ENCODE measurements at regions not wholly inside any gene's neighbourhood (a gene's known extent, or its start where the extent isn't known, plus 50 kb on each side); places are given as distances from the start of the nearest gene placed in this dataset.

GRCh38 chr3:72657666-72658065 is 190.6 kb downstream of the SHQ1 start:
- Histone ChIP-seq H3K27me3 (ENCODE audit: insufficient read depth) (no peaks in the 10 kb centered on the region; the same call in 1 of the 2 replicates), H3K27ac (ENCODE audit: low read depth in 2 of 2, low read length in 1 of 2) (no peak overlapping the region), H3K9me3 (no peaks in the 10 kb centered on the region), H3K9ac (no peak overlapping the region), H3K4me2 (no peak overlapping the region), H3K79me2 (ENCODE audit: insufficient read depth) (no peaks in the 10 kb centered on the region), H3K9me2 (no peaks in the 10 kb centered on the region), H4K20me1 (ENCODE audit: insufficient read depth) (no peaks in the 10 kb centered on the region), H3F3A (replicated peaks; ENCODE audit: insufficient read depth) (no peaks in the 10 kb centered on the region), H2AFZ (ENCODE audit: low read depth) (no peak overlapping the region), H3K36me3 (replicated peaks in 1 of 2; ENCODE audit: control insufficient read depth in 1 of 2, insufficient read depth in 2 of 2, low read length in 1 of 2) (no peaks in the 10 kb centered on the region), H3K4me3 (ENCODE audit: low read depth in 2 of 2, low read length in 1 of 2) (no peak overlapping the region), H3K4me1 (ENCODE audit: control insufficient read depth in 1 of 2, insufficient read depth in 2 of 2, low read depth in 1 of 2, low read length in 1 of 2) (peaks cover 0 to 27% of the 10 kb centered on the region in 2 experiments; a peak in 2 of 4 replicates)
- ChIA-PET POLR2A (no interaction called here), CTCF (no interaction called here)
- WGBS (ENCODE audit: low lambda C conversion rate): 77% methylated on average over 2 of the region's 4 CpGs
- TF ChIP-seq JUND (IDR thresholded peaks at IDR 0.05) (no peak), PBX3 (IDR thresholded peaks at IDR 0.05) (no peak), MAX (IDR thresholded peaks at IDR 0.05; ENCODE audit: low read depth) (no peak), FOXM1 (IDR thresholded peaks at IDR 0.05; ENCODE audit: low read depth) (no peak), FOXJ3 (CRISPR knock-in tag; IDR thresholded peaks at IDR 0.05) (no peak), POLR2AphosphoS5 (IDR thresholded peaks at IDR 0.05; ENCODE audit: low read depth, low read length) (no peak)
- TF ChIP-seq, protein P1, sequence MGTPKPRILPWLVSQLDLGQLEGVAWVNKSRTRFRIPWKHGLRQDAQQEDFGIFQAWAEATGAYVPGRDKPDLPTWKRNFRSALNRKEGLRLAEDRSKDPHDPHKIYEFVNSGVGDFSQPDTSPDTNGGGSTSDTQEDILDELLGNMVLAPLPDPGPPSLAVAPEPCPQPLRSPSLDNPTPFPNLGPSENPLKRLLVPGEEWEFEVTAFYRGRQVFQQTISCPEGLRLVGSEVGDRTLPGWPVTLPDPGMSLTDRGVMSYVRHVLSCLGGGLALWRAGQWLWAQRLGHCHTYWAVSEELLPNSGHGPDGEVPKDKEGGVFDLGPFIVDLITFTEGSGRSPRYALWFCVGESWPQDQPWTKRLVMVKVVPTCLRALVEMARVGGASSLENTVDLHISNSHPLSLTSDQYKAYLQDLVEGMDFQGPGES (IDR thresholded peaks at IDR 0.05; ENCODE audit: low read depth, low read length): no peak
- no peak for DNase-seq

DNA sequence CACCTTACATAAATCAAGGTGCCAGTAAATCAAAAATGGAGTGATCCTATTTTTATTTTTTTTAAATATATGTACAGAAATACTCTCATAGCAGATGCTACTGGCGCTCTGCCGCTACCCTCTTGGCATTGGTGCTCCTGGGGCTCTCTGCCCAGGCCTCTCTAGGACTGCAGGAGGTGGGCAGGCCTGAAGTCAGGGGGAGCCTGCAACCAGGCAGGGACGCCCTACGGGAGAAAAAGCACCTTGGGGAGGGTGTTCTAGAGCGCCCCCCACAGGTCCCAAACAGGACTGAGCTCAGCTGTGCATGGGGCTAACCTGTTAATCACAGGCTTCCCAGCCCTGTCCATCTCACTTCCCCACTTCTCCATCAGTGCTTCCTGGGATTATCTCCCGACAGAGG is 192.5 kb downstream of the SHQ1 start:
- DNase-seq: no peak
- no peaks in the 10 kb centered on the region for H3K9me3 ChIP-seq
- no peak overlapping the region for H2AFZ ChIP-seq (ENCODE audit: low read depth)
- no peaks in the 10 kb centered on the region for H3F3A ChIP-seq (replicated peaks; ENCODE audit: insufficient read depth)
- peaks cover 0 to 10% of the 10 kb centered on the region in 2 experiments; a peak in 2 of 4 replicates for H3K4me1 ChIP-seq (ENCODE audit: control insufficient read depth in 1 of 2, insufficient read depth in 2 of 2, low read depth in 1 of 2, low read length in 1 of 2)
- H3K9me2 ChIP-seq: no peaks in the 10 kb centered on the region
- no peak overlapping the region for H3K27ac ChIP-seq (ENCODE audit: low read depth in 2 of 2, low read length in 1 of 2)
- no peak overlapping the region for H3K9ac ChIP-seq
- CTCF ChIA-PET: interaction anchor here (0.6 to 1.5 kb wide), 3 partner anchors 10 to 252 kb away, joined by 3 to 6 read pairs (median 3); no protein-coding TSS in a partner anchor
- POLR2A ChIA-PET: no interaction called here
- H3K36me3 ChIP-seq (replicated peaks in 1 of 2; ENCODE audit: control insufficient read depth in 1 of 2, insufficient read depth in 2 of 2, low read length in 1 of 2): no peaks in the 10 kb centered on the region
- H4K20me1 ChIP-seq (ENCODE audit: insufficient read depth): no peaks in the 10 kb centered on the region
- TF ChIP-seq CTCF (IDR thresholded peaks at IDR 0.05) (peak; percentile 34), SIN3A (IDR thresholded peaks at IDR 0.05; ENCODE audit: borderline replicate concordance, low read depth, low read length) (no peak)
- no peaks in the 10 kb centered on the region for H3K79me2 ChIP-seq (ENCODE audit: insufficient read depth)
- no peak overlapping the region for H3K4me3 ChIP-seq (ENCODE audit: low read depth in 2 of 2, low read length in 1 of 2)
- no peak overlapping the region for H3K4me2 ChIP-seq
- 82% methylated on average over 5 of the region's 6 CpGs for WGBS (ENCODE audit: low lambda C conversion rate)
- H3K27me3 ChIP-seq (ENCODE audit: insufficient read depth): no peaks in the 10 kb centered on the region; the same call in 1 of the 2 replicates
